ENCODE measurements at regions not wholly inside any gene's neighbourhood (a gene's known extent, or its start where the extent isn't known, plus 50 kb on each side); places are given as distances from the start of the nearest gene placed in this dataset.
"Not testable (repeated sequence)": the region's sequence is repeated elsewhere in the genome, so short reads cannot be mapped to it uniquely, and the experiment has no call there.

GRCh38 chr2:176856683-176857082 lies 355.9 kb upstream of the HNRNPA3 start:
- no peak for DNase-seq

GRCh38 chr2:176865336-176865735 lies 347.3 kb upstream of the HNRNPA3 start:
- DNase-seq = no peak

GRCh38 chr2:176872406-176872805 lies 340.2 kb upstream of the HNRNPA3 start:
- no peak for DNase-seq

GRCh38 chr2:176873403-176873802 lies 339.2 kb upstream of the HNRNPA3 start:
- DNase-seq = no peak

- no peak for DNase-seq
Measured at GRCh38 chr2:176876493-176877103, 336.0 kb upstream of the HNRNPA3 start.

GRCh38 chr2:176879426-176879995 lies 333.1 kb upstream of the HNRNPA3 start:
- DNase-seq = peak; percentile 4

- not testable (repeated sequence) for DNase-seq
Measured at GRCh38 chr2:176882045-176882444, 330.5 kb upstream of the HNRNPA3 start.

GRCh38 chr2:176885001-176885643 lies 327.5 kb upstream of the HNRNPA3 start:
- DNase-seq = peak; percentile 12

GRCh38 chr2:176885661-176886060 lies 326.9 kb upstream of the HNRNPA3 start:
- DNase-seq = no peak

- DNase-seq = no peak
Measured at GRCh38 chr2:176891105-176891504, 321.5 kb upstream of the HNRNPA3 start.

- no peak for DNase-seq
Measured at GRCh38 chr2:176891857-176892256, 320.7 kb upstream of the HNRNPA3 start.

- DNase-seq = no peak
Measured at GRCh38 chr2:176892676-176893226, 319.8 kb upstream of the HNRNPA3 start.

GRCh38 chr2:176895158-176895557 lies 317.4 kb upstream of the HNRNPA3 start:
- no peak for DNase-seq

GRCh38 chr2:176902454-176902853 lies 310.1 kb upstream of the HNRNPA3 start:
- no peak for DNase-seq

- DNase-seq = not testable (repeated sequence)
Measured at GRCh38 chr2:176904053-176904452, 308.5 kb upstream of the HNRNPA3 start.

GRCh38 chr2:176907341-176907740 lies 305.3 kb upstream of the HNRNPA3 start:
- DNase-seq = no peak

GRCh38 chr2:176910828-176911227 lies 301.8 kb upstream of the HNRNPA3 start:
- no peak for DNase-seq

GRCh38 chr2:176913955-176914354 lies 298.6 kb upstream of the HNRNPA3 start:
- no peak for DNase-seq

- peak; percentile 35 for DNase-seq
Measured at GRCh38 chr2:176914371-176914770, 298.2 kb upstream of the HNRNPA3 start.

- not testable (repeated sequence) for DNase-seq
Measured at GRCh38 chr2:176922545-176922944, 290.0 kb upstream of the HNRNPA3 start.

- no peak for DNase-seq
Measured at GRCh38 chr2:176923205-176923604, 289.4 kb upstream of the HNRNPA3 start.

GRCh38 chr2:176924909-176925534 lies 287.6 kb upstream of the HNRNPA3 start:
- no peak for DNase-seq

GRCh38 chr2:176926453-176926852 lies 286.1 kb upstream of the HNRNPA3 start:
- DNase-seq = no peak
